Upper lobe of left lung (tissue), 6 donors: ENCODE measurements at regions not wholly inside any gene's neighbourhood (a gene's known extent, or its start where the extent isn't known, plus 50 kb on each side); places are given as distances from the start of the nearest gene placed in this dataset.
A peak's percentile ranks its signal among the peaks of the same experiment; 100 is the strongest.

ENCODE experiments used
- ATAC-seq, 2 donors: fragments of 200-7000 bp; cut with Tn5 transposase; one replicate each; pipeline ENCODE4 v1.9.1; 2022; ENCODE audit warnings: mild to moderate bottlenecking in 2 of 2, moderate library complexity in 2 of 2; ENCODE audit not compliant: low FRiP score in 2 of 2
- DNase-seq, 2 donors: peaks; one replicate each; pipeline ENCODE4 v3.0.0-alpha.2; 2019 to 2020
- H3K27ac ChIP-seq, 4 donors: fragments of 200-600 bp; sonication (generic); one replicate each; pipeline ENCODE4 v1.5.1; 2016 to 2019
- H3K27me3 ChIP-seq, 4 donors: fragments of 200-600 bp; sonication (generic); one replicate each; pipeline ENCODE4 v1.5.1; 2017 to 2019
- H3K36me3 ChIP-seq, 4 donors: fragments of 200-600 bp; sonication (generic); one replicate each; pipeline ENCODE4 v1.5.1; 2016 to 2019
- H3K4me1 ChIP-seq, 4 donors: fragments of 200-600 bp; sonication (generic); one replicate each; pipeline ENCODE4 v1.5.1; 2018 to 2019
- H3K4me3 ChIP-seq, 4 donors: fragments of 200-600 bp; sonication (generic); one replicate each; pipeline ENCODE4 v1.5.1; 2017 to 2019; ENCODE audit warnings: mild to moderate bottlenecking in 2 of 4, moderate library complexity in 1 of 4
- H3K9me3 ChIP-seq, 4 donors: fragments of 200-600 bp; sonication (generic); one replicate each; pipeline ENCODE4 v1.5.1; 2018 to 2019
- CTCF ChIP-seq, 6 experiments: fragments of 450-650 bp in 4 of 6; fragments of 200-600 bp in 2 of 6; sonication (generic) in 2 of 6; IDR thresholded peaks; one replicate each; pipeline ENCODE4 v1.5.1; 2016 to 2019; ENCODE audit warnings: antibody characterized with exemption in 6 of 6
- EP300 ChIP-seq, 4 donors: sonication (generic); formaldehyde crosslinking; IDR thresholded peaks; one replicate each; pipeline ENCODE4 v1.5.1; 2017; ENCODE audit warnings: antibody characterized with exemption in 4 of 4, control low read depth in 2 of 4
- POLR2A ChIP-seq, 4 donors: fragments of 450-650 bp; IDR thresholded peaks; one replicate each; pipeline ENCODE4 v1.5.1; 2016 to 2017; ENCODE audit warnings: antibody characterized with exemption in 4 of 4, mild to moderate bottlenecking in 2 of 4
- POLR2AphosphoS5 ChIP-seq, 2 donors: sonication (generic); formaldehyde crosslinking; IDR thresholded peaks; one replicate each; pipeline ENCODE4 v1.5.1; 2017; ENCODE audit warnings: antibody characterized with exemption in 2 of 2
- WGBS, 2 donors: methylation state at CpG; one replicate each; pipeline ENCODE4 v1.1.5; 2017 to 2018; 5-methylcytosine and 5-hydroxymethylcytosine counted together
- donor health status: DM: no; HTN: no; CAD: no; lungs with moderate emphysema.
- donor health status: DM: no; HTN: yes; CAD: no; lungs with severe emphysema.

- WGBS, 2 donors, result 41 to 54% methylated on average over 3 of the region's 3 CpGs
Observed at GRCh38 chr14:26738571-26738970, 140.7 kb upstream of the NOVA1 start.

DNA sequence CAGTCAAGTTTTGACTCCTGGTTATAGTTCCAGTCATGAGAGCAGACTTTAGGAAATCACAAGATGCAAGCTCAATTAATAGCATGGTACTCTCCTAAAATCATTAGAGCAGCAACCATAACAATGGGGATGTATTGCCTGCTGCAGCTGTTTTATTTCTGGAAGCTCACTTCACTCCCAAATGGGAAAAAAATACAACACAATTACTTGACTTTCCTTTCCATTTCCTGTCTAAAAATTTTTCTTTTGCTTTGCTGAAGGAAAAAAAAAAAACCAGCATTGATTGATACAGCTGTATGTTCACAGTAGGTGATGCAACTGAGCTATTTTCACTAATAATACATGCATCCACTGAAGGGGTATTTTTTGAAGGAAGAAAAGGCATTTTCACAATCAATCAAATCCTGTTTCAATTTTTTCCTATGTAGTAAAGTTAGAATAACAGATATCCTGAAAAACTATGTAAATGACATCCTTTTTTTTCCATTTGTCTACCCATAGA is 143.9 kb upstream of the NOVA1 start:
- no peaks in the 10 kb centered on the region for H3K36me3 ChIP-seq
- H3K4me3 ChIP-seq, result no peak overlapping the region
- H3K4me1 ChIP-seq, result no peaks in the 10 kb centered on the region
- H3K27me3 ChIP-seq, result no peaks in the 10 kb centered on the region
- H3K27ac ChIP-seq, result no peak overlapping the region
- H3K9me3 ChIP-seq, result no peaks in the 10 kb centered on the region
- ATAC-seq, result no peak
- TF ChIP-seq POLR2AphosphoS5 (IDR thresholded peaks at IDR 0.05) (no peak), EP300 (IDR thresholded peaks at IDR 0.05) (no peak), CTCF (IDR thresholded peaks at IDR 0.05) (no peak), POLR2A (IDR thresholded peaks at IDR 0.05) (no peak)
- no peak for DNase-seq

More at GRCh38 chr14:26738571-26738970, 140.7 kb upstream of the NOVA1 start:
- Histone ChIP-seq H3K27me3 (no peaks in the 10 kb centered on the region), H3K4me1 (no peaks in the 10 kb centered on the region), H3K4me3 (no peak overlapping the region), H3K9me3 (no peaks in the 10 kb centered on the region), H3K27ac (no peak overlapping the region), H3K36me3 (no peaks in the 10 kb centered on the region)
- no peak for ATAC-seq
- no peak for TF ChIP-seq EP300 (IDR thresholded peaks at IDR 0.05)
- TF ChIP-seq POLR2AphosphoS5 (IDR thresholded peaks at IDR 0.05), result no peak
- TF ChIP-seq POLR2A (IDR thresholded peaks at IDR 0.05), result no peak
- no peak for TF ChIP-seq CTCF (IDR thresholded peaks at IDR 0.05)
- no peak for DNase-seq

DNA sequence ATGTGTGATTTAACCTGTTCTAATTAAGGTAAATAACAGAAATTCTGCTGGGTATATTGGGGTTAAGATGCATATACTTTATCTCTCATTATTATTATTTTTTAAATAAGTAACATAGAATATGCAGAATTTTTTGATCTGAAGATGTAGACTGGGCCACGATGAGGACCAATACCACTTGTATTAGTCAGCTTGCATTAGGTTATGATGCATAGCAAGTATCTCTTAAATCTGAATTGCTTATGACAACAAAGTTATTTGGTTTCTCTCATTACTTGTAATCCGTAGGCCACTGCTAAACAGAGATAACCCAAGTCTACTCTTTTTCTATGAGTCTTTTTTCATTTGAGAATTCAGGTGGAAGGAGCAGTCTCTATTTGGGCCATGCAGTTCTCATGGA is 145.5 kb upstream of the NOVA1 start:
- Histone ChIP-seq H3K9me3 (no peaks in the 10 kb centered on the region), H3K27me3 (no peaks in the 10 kb centered on the region), H3K27ac (no peak overlapping the region), H3K36me3 (no peaks in the 10 kb centered on the region), H3K4me3 (no peak overlapping the region), H3K4me1 (no peaks in the 10 kb centered on the region)
- DNase-seq (no peak), ATAC-seq (no peak)
- TF ChIP-seq POLR2A (IDR thresholded peaks at IDR 0.05) (no peak), EP300 (IDR thresholded peaks at IDR 0.05) (no peak), CTCF (IDR thresholded peaks at IDR 0.05) (no peak), POLR2AphosphoS5 (IDR thresholded peaks at IDR 0.05) (no peak)
- 58 to 80% methylated on average over 2 of the region's 2 CpGs for WGBS, 2 donors

DNA sequence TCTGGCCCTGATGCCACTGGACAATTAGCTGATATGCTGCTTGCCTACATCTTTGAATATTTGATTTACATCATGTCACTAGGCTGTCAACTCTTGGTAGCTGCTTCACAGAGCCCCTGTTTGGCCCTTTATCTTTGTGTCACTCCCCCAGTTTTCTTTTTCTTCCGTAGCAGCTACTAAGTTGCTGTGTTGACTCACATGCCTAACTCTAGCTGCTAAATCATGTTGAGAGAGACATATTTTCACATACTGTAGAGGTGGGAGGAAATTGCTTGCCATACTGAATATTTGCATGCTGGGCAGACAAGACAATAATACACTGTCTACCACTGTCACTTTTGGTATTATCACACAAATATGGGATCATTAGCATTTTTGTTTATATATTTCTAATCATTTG is 147.1 kb upstream of the NOVA1 start:
- 52 to 59% methylated on average over 1 of the region's 1 CpG for WGBS, 2 donors
- TF ChIP-seq CTCF (IDR thresholded peaks at IDR 0.05), result no peak
- TF ChIP-seq POLR2AphosphoS5 (IDR thresholded peaks at IDR 0.05), result no peak
- TF ChIP-seq EP300 (IDR thresholded peaks at IDR 0.05), result no peak
- no peak for TF ChIP-seq POLR2A (IDR thresholded peaks at IDR 0.05)
- Histone ChIP-seq H3K27me3 (no peaks in the 10 kb centered on the region), H3K36me3 (no peaks in the 10 kb centered on the region), H3K9me3 (no peaks in the 10 kb centered on the region), H3K4me1 (no peaks in the 10 kb centered on the region), H3K27ac (no peak overlapping the region), H3K4me3 (no peak overlapping the region)
- DNase-seq (no peak), ATAC-seq (no peak)

DNA sequence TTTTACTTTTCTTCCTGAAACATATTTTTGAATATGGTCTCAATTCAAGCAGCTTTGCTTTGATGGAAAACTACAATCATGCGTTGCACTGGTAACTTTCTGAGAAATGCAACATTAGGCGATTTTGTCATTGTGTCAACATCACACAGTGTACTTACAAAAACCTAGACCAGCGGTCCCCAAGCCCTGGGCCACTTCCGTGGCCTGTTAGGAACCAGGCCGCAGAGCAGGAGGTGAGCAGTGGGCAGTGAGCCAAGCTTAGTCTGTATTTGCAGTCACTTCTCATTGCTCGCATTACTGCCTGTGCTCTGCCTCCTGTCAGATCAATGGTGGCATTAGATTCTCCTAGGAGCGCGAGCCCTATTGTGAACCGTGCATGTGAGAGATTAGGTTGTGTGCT is 163.7 kb upstream of the NOVA1 start:
- H3K27me3 ChIP-seq, result no peaks in the 10 kb centered on the region
- TF ChIP-seq EP300 (IDR thresholded peaks at IDR 0.05) (no peak), POLR2AphosphoS5 (IDR thresholded peaks at IDR 0.05) (no peak), CTCF (IDR thresholded peaks at IDR 0.05) (no peak), POLR2A (IDR thresholded peaks at IDR 0.05) (no peak)
- no peak overlapping the region for H3K4me3 ChIP-seq
- 83 to 86% methylated on average over 9 of the region's 9 CpGs for WGBS, 2 donors
- no peaks in the 10 kb centered on the region for H3K9me3 ChIP-seq
- no peak overlapping the region for H3K27ac ChIP-seq
- DNase-seq, result peak; percentile 13 to 21
- no peaks in the 10 kb centered on the region for H3K36me3 ChIP-seq
- H3K4me1 ChIP-seq, result no peaks in the 10 kb centered on the region
- no peak for ATAC-seq
